ENCODE measurements at regions not wholly inside any gene's neighbourhood (a gene's known extent, or its start where the extent isn't known, plus 50 kb on each side); places are given as distances from the start of the nearest gene placed in this dataset.

- no peak for DNase-seq (ENCODE audit: low read depth)
Observed at GRCh38 chr2:216286616-216287231, 85.6 kb downstream of the MARCHF4 start.

DNA sequence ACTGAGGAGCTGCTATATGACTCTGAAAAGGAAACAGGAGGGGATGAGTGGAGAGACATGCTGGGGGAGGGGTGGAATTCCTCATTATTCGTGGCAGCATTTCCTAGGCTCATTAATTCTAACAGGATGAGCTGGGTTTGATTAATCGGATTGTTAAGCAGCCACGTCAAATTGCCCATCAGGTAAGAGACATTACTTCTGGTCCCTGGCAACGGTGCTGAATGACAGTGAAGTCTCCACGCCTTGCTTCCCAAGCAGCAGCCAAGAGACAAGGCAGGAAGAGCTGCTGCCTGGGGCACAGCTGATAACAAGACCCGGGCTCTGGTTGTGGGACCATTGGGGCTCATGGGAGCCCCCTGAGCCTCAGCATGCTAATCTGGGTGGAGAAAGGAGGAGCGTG, 86.6 kb downstream of the MARCHF4 start:
- DNase-seq (ENCODE audit: low read depth), result no peak

GRCh38 chr2:216284708-216285107, 87.6 kb downstream of the MARCHF4 start:
- no peak for DNase-seq (ENCODE audit: low read depth)

- no peak for DNase-seq (ENCODE audit: low read depth)
Observed at GRCh38 chr2:216283038-216283900, 89.0 kb downstream of the MARCHF4 start.

DNA sequence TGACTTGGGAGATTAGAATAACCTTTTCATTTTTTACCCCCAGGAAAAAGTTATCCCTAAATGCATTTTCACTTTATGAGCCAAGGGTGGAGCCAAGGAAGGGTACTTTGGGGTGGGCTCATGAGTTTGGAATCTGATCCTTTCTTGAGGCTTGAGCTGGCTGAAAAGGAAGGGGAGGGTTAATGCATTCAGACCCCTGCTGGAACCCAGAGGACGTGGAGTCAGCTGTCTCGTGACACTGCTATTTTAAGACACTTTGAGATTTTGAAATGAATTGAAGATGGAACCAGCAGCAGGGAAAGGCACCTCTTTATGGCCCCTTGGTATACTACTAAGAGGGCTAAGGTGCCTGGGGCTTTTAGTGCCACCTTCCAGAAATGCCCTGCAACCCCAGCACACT, 90.4 kb downstream of the MARCHF4 start:
- no peak for DNase-seq (ENCODE audit: low read depth)

DNA sequence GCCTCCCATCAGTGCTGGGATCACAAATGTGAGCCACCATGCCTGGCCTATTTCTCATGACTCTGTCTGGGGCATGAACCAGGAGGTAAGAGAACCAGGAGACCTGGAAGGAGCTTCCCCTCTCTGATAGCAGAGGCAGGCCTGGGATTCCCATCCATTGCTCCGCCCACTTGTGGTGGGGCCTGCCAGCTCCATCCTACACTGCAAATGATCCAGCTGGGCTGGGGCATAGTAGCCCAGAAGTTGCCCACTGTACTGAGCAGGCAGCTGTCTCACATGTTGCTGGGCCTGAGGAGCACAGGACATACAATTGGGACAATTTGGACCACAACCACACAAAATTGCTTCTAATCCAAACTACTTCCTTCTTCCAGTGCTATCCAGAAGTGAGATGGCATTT, 91.0 kb downstream of the MARCHF4 start:
- no peak for DNase-seq (ENCODE audit: low read depth)

DNA sequence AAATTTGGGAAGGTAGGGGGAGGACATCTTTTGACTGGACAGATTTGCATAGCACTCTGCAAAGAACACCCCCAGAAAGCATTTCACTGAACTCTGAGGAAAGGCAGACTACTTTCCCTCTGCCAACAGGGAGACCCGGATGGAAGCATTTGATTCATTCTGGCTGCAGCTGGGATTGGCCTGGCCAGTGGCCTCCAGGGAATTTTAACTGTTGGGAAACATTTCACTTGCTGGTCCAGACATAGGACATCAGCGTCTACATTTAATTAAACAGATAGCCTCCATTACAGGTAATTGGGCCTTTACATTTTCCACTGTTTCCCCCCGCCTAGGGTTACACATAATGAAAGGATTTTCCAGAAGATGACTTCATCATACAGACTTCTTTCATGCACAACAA, 92.8 kb downstream of the MARCHF4 start:
- peak; percentile 70 for DNase-seq (ENCODE audit: low read depth)

- no peak for DNase-seq (ENCODE audit: low read depth)
Observed at GRCh38 chr2:216279031-216279430, 93.3 kb downstream of the MARCHF4 start.

DNA sequence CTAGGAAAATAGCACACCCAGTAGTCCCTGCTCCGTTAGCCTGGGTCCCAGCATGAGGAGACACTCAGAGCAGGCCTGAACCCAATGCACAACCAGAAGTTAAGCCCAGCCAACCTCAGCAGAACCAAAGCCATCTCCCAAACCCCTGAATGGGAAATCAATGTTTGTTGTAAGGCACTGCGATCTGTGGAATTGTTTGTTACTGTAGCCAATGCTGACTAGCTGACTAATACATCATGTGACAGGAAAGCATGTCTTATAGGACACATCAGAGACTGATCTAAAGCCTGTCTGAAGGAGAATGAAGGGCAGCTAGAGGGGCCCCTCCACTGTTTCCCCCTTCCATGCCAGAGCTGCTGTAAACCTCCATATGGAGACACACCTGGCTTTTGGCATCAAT, 96.4 kb downstream of the MARCHF4 start:
- DNase-seq (ENCODE audit: low read depth), result no peak

GRCh38 chr2:216274194-216274840, 98.0 kb downstream of the MARCHF4 start:
- DNase-seq (ENCODE audit: low read depth), result peak; percentile 49

DNA sequence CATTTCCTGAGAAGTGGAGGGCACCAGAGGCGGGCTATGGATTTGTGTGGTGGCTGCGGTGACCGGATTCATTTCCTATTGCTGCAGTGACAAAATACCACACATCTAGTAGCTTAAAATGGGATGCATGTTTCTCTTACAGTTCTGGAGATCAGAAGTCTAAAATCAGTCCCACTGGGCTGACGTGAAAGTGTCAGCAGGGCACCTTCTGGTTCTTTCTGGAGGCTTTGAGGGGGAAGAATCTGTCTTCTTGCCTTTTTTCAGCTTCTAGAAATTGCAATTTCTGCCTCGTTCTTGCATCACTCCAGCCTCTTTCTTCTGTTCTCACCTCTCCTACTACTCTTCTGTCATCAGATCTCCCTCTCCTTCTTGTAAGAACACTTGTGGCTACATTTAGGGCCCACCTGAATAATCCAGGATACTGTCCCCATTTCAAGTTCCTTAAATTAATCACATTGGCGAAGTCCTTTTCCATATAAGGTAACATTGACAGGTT, 111.2 kb downstream of the MARCHF4 start:
- no peak for DNase-seq (ENCODE audit: low read depth)

DNA sequence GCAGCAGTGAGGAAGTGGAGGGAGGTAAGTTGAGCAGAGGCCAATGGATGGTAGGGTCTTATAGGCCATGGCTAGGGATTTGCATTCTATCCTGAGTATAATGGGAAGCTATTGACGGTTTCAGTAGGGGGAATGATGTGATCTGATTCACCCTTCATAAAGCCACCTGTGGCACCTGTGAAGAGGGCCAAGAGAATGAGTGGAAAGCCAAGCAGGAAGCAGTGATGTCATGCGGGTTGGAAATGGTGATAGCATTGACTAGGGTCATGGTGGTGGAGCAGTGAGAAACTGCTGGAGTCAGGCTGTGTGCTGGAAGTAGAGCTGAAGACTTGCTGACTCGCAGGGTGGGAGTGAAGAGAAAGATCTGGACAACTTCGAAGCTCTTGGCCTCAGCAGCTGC, 111.7 kb downstream of the MARCHF4 start:
- no peak for DNase-seq (ENCODE audit: low read depth)

DNA sequence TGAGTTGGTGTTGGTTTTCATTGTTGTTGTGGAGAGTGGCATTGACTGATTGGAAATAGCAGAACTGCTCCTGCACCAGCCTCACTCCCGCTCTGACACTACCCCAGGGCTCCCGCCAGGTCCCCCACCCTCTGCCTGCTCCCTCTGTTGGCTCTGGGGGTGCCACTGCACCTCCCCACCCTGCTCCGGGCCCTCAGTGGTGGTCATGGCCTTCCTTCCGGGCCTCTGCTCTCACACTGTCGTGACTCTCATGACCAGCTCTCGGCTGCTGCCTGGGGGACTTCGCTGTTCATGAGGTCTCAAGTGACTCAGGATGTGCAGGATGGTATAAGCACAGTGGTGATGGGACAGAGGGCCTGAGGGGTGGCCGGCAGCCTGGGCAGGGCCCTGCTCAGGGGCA, 113.2 kb downstream of the MARCHF4 start:
- DNase-seq (ENCODE audit: low read depth), result no peak

DNA sequence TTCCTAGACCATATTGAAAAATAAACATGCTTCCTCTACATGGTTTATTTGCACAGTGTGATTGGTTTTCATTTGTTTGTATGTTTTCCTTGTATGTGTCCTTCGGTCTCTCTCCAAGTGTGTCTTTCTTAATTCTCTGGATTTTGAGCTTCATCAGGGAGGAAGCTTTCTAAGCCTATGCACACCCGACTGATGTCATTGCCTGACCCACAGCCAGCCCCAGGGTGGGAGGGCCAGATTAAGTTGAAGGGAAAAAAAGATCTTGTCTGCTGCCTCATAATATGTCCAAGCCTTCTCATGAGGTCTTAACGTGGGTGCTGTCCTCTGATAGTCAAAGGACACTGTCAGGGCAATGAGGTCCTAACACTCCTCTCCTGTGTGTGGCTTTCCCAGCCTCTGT, 115.2 kb downstream of the MARCHF4 start:
- no peak for DNase-seq (ENCODE audit: low read depth)
